HCT116 (cell line): ENCODE measurements at regions not wholly inside any gene's neighbourhood (a gene's known extent, or its start where the extent isn't known, plus 50 kb on each side); places are given as distances from the start of the nearest gene placed in this dataset.

ENCODE experiments used
- ATAC-seq: fragments of 200-7000 bp; cut with Tn5 transposase; 2 replicates; pipeline ENCODE4 v1.9.1; 2020; ENCODE audit warnings: mild to moderate bottlenecking, moderate library complexity
- BruUV-seq: library from RNA; stranded (reverse); fragments of 400-500 nt; replicated peaks from 2 replicates; lab custom pipeline; 2021; lab: Mats Ljungman, UMichigan
- CTCF ChIA-PET: fragments of 300-600 bp; sonication (Branson Sonifier 250); formaldehyde crosslinking; loops from one replicate; lab custom pipeline; 2021; ENCODE audit warnings: antibody characterized with exemption; lab: Charles Lee
- POLR2A ChIA-PET: fragments of 300-600, 350-600 bp; sonication (Branson Sonifier 250); formaldehyde crosslinking; loops from one replicate; lab custom pipeline; 2021; ENCODE audit warnings: antibody characterized with exemption; lab: Charles Lee
- RAD21 ChIA-PET, 2 experiments: fragments of 300-600 bp; sonication (Branson Sonifier 250); formaldehyde crosslinking; loops; one replicate each; lab custom pipeline; 2023; ENCODE audit warnings: low total read pairs in 2 of 2; ENCODE audit not compliant: uncharacterized antibody in 2 of 2, unreplicated experiment in 2 of 2, low non-redundant PET in 1 of 2; lab: Charles Lee
- DNase-seq: peaks from one replicate; pipeline ENCODE4 v3.0.0-alpha.2; 2010; ENCODE audit warnings: low read depth, low spot score
- H2AFZ ChIP-seq: fragments of 200-600 bp; shearing (Covaris generic), sonication (generic); 2 replicates; pipeline ENCODE4 v1.6.1; 2017; ENCODE audit warnings: low read depth, mixed run types, mixed read lengths, antibody characterized with exemption, low read length; ENCODE audit not compliant: poor library complexity, severe bottlenecking
- H3K27ac ChIP-seq: 2 replicates; pipeline ENCODE4 v1.5.1; 2012; ENCODE audit warnings: low read depth, low read length
- H3K27me3 ChIP-seq: fragments of 200-600 bp; sonication (generic); 2 replicates; pipeline ENCODE4 v1.6.1; 2016; ENCODE audit warnings: mixed run types, low read length, mixed read lengths; ENCODE audit not compliant: insufficient read depth
- H3K36me3 ChIP-seq, 2 experiments: fragments of 200-500 bp in 1 of 2; fragments of 200-600 bp in 1 of 2; sonication (Bioruptor generic) in 1 of 2; sonication (generic) in 1 of 2; 2 replicates each; pipeline versions ENCODE4 v1.5.1 to v1.6.1; 2014 to 2016; ENCODE audit warnings: low read length in 2 of 2, inconsistent platforms in 1 of 2, mixed read lengths in 1 of 2, mixed run types in 1 of 2; ENCODE audit not compliant: insufficient read depth in 2 of 2, control insufficient read depth in 1 of 2
- H3K4me1 ChIP-seq, 2 experiments: fragments of 200-600 bp in 1 of 2; sonication (generic) in 1 of 2; 2 replicates each; pipeline versions ENCODE4 v1.5.1 to v1.6.1; 2012 to 2017; ENCODE audit warnings: low read length in 2 of 2, inconsistent platforms in 1 of 2, mild to moderate bottlenecking in 1 of 2, mixed read lengths in 1 of 2, mixed run types in 1 of 2, moderate library complexity in 1 of 2; ENCODE audit not compliant: insufficient read depth in 2 of 2, control insufficient read depth in 1 of 2
- H3K4me2 ChIP-seq: fragments of 200-600 bp; sonication (generic); 2 replicates; pipeline ENCODE4 v1.6.1; 2017; ENCODE audit warnings: mixed run types, low read length, mixed read lengths
- H3K4me3 ChIP-seq, 2 experiments: fragments of 200-600 bp in 1 of 2; sonication (generic) in 1 of 2; replicated peaks in 1 of 2; 2 replicates each; pipeline ENCODE4 v1.5.1; 2011 to 2016; ENCODE audit warnings: low read length in 2 of 2, control low read depth in 1 of 2, low read depth in 1 of 2, mild to moderate bottlenecking in 1 of 2, mixed read lengths in 1 of 2, mixed run types in 1 of 2
- H3K79me2 ChIP-seq: fragments of 200-600 bp; sonication (generic); 2 replicates; pipeline ENCODE4 v1.6.1; 2017; ENCODE audit warnings: mild to moderate bottlenecking, mixed run types, low read length, moderate library complexity, mixed read lengths; ENCODE audit not compliant: insufficient read depth
- H3K9ac ChIP-seq: fragments of 200-600 bp; sonication (generic); 2 replicates; pipeline ENCODE4 v1.6.1; 2016; ENCODE audit warnings: low read length, mixed read lengths
- H3K9me2 ChIP-seq: fragments of 200-600 bp; sonication (generic), shearing (Covaris generic); 2 replicates; pipeline ENCODE4 v1.6.1; 2017; ENCODE audit warnings: mixed run types, mild to moderate bottlenecking, moderate library complexity; ENCODE audit not compliant: insufficient read depth
- H3K9me3 ChIP-seq, 2 experiments: fragments of 200-500 bp in 1 of 2; fragments of 200-600 bp in 1 of 2; sonication (Bioruptor generic) in 1 of 2; sonication (generic) in 1 of 2; 2 replicates each; pipeline ENCODE4 v1.6.1; 2014 to 2017; ENCODE audit warnings: low read length in 2 of 2, mixed read lengths in 2 of 2, inconsistent platforms in 1 of 2, low read depth in 1 of 2, mild to moderate bottlenecking in 1 of 2, mixed run types in 1 of 2, moderate library complexity in 1 of 2; ENCODE audit not compliant: control insufficient read depth in 1 of 2, insufficient read depth in 1 of 2
- H4K20me1 ChIP-seq: fragments of 200-600 bp; sonication (generic), shearing (Covaris generic); 2 replicates; pipeline ENCODE4 v1.6.1; 2017; ENCODE audit warnings: mixed run types, mild to moderate bottlenecking, moderate library complexity; ENCODE audit not compliant: insufficient read depth
- CEBPB ChIP-seq: IDR thresholded peaks from 2 replicates; pipeline ENCODE4 v1.6.1; 2012; ENCODE audit warnings: low read depth
- POLR2AphosphoS5 ChIP-seq: IDR thresholded peaks from 2 replicates; pipeline ENCODE4 v1.6.1; 2011; ENCODE audit warnings: mild to moderate bottlenecking, low read depth, low read length, moderate library complexity
- SIN3A ChIP-seq: IDR thresholded peaks from 2 replicates; pipeline ENCODE4 v1.6.1; 2012; ENCODE audit warnings: low read depth
- ZBTB33 ChIP-seq: IDR thresholded peaks from 2 replicates; pipeline ENCODE4 v1.6.1; 2011; ENCODE audit warnings: mild to moderate bottlenecking, low read length, moderate library complexity; ENCODE audit not compliant: insufficient replicate concordance; ENCODE audit errors: extremely low read depth
- intact Hi-C: fragments of 100-400 bp; cut with micrococcal nuclease; formaldehyde crosslinking; loops from 2 replicates; pipeline ENCODE4 v1.10.0; 2022
- TF ChIP-seq, protein P1 (sequence below), 3 experiments: fragments of 200-600 bp in 1 of 3; sonication (generic) in 1 of 3; IDR thresholded peaks in 2 of 3; conservative IDR thresholded peaks in 1 of 3; 2 replicates each; pipeline ENCODE4 v1.5.1; 2012 to 2017; ENCODE audit warnings: low read depth in 2 of 3, low read length in 2 of 3, antibody characterized with exemption in 1 of 3, borderline replicate concordance in 1 of 3, control low read depth in 1 of 3, mild to moderate bottlenecking in 1 of 3, mixed read lengths in 1 of 3, mixed run types in 1 of 3, moderate library complexity in 1 of 3; ENCODE audit not compliant: insufficient read depth in 1 of 3

GRCh38 chr3:43201581-43201980 lies 84.8 kb upstream of the SNRK start:
- Histone ChIP-seq H3K4me1 (peaks cover 0 to 9% of the 10 kb centered on the region in 2 experiments; a peak in 1 of 4 replicates), H3K9me3 (no peaks in the 10 kb centered on the region), H3K27me3 (peaks cover 3% of the 10 kb centered on the region; the same call in 1 of the 2 replicates), H3K9me2 (no peaks in the 10 kb centered on the region), H4K20me1 (no peaks in the 10 kb centered on the region), H3K4me2 (no peak overlapping the region), H3K27ac (no peak overlapping the region), H3K36me3 (no peaks in the 10 kb centered on the region), H2AFZ (no peak overlapping the region), H3K79me2 (no peaks in the 10 kb centered on the region), H3K9ac (no peak overlapping the region), H3K4me3 (no peak overlapping the region)
- no TSS peak for BruUV-seq
- TF ChIP-seq ZBTB33: no peak
- TF ChIP-seq POLR2AphosphoS5: no peak
- TF ChIP-seq CEBPB: no peak
- TF ChIP-seq SIN3A: no peak
- TF ChIP-seq, protein P1, sequence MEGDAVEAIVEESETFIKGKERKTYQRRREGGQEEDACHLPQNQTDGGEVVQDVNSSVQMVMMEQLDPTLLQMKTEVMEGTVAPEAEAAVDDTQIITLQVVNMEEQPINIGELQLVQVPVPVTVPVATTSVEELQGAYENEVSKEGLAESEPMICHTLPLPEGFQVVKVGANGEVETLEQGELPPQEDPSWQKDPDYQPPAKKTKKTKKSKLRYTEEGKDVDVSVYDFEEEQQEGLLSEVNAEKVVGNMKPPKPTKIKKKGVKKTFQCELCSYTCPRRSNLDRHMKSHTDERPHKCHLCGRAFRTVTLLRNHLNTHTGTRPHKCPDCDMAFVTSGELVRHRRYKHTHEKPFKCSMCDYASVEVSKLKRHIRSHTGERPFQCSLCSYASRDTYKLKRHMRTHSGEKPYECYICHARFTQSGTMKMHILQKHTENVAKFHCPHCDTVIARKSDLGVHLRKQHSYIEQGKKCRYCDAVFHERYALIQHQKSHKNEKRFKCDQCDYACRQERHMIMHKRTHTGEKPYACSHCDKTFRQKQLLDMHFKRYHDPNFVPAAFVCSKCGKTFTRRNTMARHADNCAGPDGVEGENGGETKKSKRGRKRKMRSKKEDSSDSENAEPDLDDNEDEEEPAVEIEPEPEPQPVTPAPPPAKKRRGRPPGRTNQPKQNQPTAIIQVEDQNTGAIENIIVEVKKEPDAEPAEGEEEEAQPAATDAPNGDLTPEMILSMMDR (IDR thresholded peaks at IDR 0.05 in 2 of 3, conservative IDR thresholded peaks at IDR 0.05 in 1 of 3; ENCODE audit: borderline replicate concordance in 1 of 3, insufficient read depth in 1 of 3, low read depth in 2 of 3, low read length in 2 of 3): no peak
- intact Hi-C loops: no loop called here
- RAD21 ChIA-PET: no interaction called here
- ATAC-seq (no peak), DNase-seq (no peak)
- CTCF ChIA-PET: no interaction called here
- POLR2A ChIA-PET: no interaction called here
